ENCODE measurements at regions not wholly inside any gene's neighbourhood (a gene's known extent, or its start where the extent isn't known, plus 50 kb on each side); places are given as distances from the start of the nearest gene placed in this dataset.

GRCh38 chr2:2491964-2492363 is 160.9 kb upstream of the MYT1L start:
- TF ChIP-seq CTCF (conservative IDR thresholded peaks at IDR 0.05 in 1 of 2, IDR thresholded peaks at IDR 0.05 in 1 of 2; ENCODE audit: extremely low read depth in 1 of 2, insufficient read depth in 1 of 2, low read depth in 1 of 2, low read length in 2 of 2) (no peak), EZH2 (IDR thresholded peaks at IDR 0.05; ENCODE audit: borderline replicate concordance, low read length) (no peak)

All from mammary epithelial cell (primary cell).